GM12872 (cell line): ENCODE measurements at regions not wholly inside any gene's neighbourhood (a gene's known extent, or its start where the extent isn't known, plus 50 kb on each side); places are given as distances from the start of the nearest gene placed in this dataset.

Source experiments
- CTCF ChIP-seq: IDR thresholded peaks from 3 replicates; pipeline ENCODE4 v1.5.1; 2011; ENCODE audit warnings: low read depth, mild to moderate bottlenecking, low read length, moderate library complexity; ENCODE audit not compliant: insufficient read depth

- no peak for TF ChIP-seq CTCF
Measured at GRCh38 chr5:68379275-68380036, 163.9 kb downstream of the PIK3R1 start.

- no peak for TF ChIP-seq CTCF
Measured at GRCh38 chr5:68380078-68380477, 164.5 kb downstream of the PIK3R1 start.

GRCh38 chr5:68381060-68381459, 165.5 kb downstream of the PIK3R1 start:
- TF ChIP-seq CTCF = no peak

GRCh38 chr5:68381909-68382308, 166.4 kb downstream of the PIK3R1 start:
- TF ChIP-seq CTCF = no peak

GRCh38 chr5:68382640-68383039, 167.1 kb downstream of the PIK3R1 start:
- TF ChIP-seq CTCF = no peak

- no peak for TF ChIP-seq CTCF
Measured at GRCh38 chr5:68383888-68384310, 168.3 kb downstream of the PIK3R1 start.

GRCh38 chr5:68384936-68385594, 169.5 kb downstream of the PIK3R1 start:
- no peak for TF ChIP-seq CTCF
